Thyroid gland (tissue), 4 donors: ENCODE measurements at regions not wholly inside any gene's neighbourhood (a gene's known extent, or its start where the extent isn't known, plus 50 kb on each side); places are given as distances from the start of the nearest gene placed in this dataset.

Experiments
- POLR2A ChIP-seq, 2 donors: fragments of 450-650 bp; IDR thresholded peaks; one replicate each; pipeline ENCODE4 v1.6.1; 2017; ENCODE audit warnings: antibody characterized with exemption in 2 of 2, mild to moderate bottlenecking in 2 of 2, moderate library complexity in 1 of 2
- TF ChIP-seq, protein P1 (sequence below), 6 experiments: fragments of 200-600 bp in 3 of 6; fragments of 450-650 bp in 3 of 6; sonication (generic) in 3 of 6; IDR thresholded peaks; one replicate each; pipeline ENCODE4 v1.5.1; 2016 to 2019; ENCODE audit warnings: antibody characterized with exemption in 6 of 6, mild to moderate bottlenecking in 2 of 6, inconsistent platforms in 1 of 6, moderate library complexity in 1 of 6

DNA sequence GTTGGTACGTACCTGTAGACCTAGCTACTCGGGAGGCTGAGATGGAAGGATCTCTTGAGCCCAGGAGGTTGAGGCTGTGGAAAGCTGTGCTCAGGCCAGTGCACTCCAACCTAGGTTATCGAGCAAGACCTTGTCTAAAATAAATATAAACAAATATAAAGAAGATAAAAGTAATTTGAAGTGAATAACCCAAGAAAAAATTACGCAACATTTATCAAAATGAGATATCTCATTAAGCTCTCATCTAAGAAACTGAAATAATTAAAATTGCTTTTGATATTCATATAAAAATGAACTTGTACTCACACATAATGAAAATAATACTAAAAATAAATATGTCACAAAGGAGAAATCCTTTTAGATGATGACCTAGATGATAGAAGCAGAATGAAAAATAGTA, 647.1 kb upstream of the NCAM2 start:
- no peak for TF ChIP-seq POLR2A (IDR thresholded peaks at IDR 0.05)
- TF ChIP-seq, protein P1, sequence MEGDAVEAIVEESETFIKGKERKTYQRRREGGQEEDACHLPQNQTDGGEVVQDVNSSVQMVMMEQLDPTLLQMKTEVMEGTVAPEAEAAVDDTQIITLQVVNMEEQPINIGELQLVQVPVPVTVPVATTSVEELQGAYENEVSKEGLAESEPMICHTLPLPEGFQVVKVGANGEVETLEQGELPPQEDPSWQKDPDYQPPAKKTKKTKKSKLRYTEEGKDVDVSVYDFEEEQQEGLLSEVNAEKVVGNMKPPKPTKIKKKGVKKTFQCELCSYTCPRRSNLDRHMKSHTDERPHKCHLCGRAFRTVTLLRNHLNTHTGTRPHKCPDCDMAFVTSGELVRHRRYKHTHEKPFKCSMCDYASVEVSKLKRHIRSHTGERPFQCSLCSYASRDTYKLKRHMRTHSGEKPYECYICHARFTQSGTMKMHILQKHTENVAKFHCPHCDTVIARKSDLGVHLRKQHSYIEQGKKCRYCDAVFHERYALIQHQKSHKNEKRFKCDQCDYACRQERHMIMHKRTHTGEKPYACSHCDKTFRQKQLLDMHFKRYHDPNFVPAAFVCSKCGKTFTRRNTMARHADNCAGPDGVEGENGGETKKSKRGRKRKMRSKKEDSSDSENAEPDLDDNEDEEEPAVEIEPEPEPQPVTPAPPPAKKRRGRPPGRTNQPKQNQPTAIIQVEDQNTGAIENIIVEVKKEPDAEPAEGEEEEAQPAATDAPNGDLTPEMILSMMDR (IDR thresholded peaks at IDR 0.05): no peak
